ENCODE measurements at regions not wholly inside any gene's neighbourhood (a gene's known extent, or its start where the extent isn't known, plus 50 kb on each side); places are given as distances from the start of the nearest gene placed in this dataset.

DNA sequence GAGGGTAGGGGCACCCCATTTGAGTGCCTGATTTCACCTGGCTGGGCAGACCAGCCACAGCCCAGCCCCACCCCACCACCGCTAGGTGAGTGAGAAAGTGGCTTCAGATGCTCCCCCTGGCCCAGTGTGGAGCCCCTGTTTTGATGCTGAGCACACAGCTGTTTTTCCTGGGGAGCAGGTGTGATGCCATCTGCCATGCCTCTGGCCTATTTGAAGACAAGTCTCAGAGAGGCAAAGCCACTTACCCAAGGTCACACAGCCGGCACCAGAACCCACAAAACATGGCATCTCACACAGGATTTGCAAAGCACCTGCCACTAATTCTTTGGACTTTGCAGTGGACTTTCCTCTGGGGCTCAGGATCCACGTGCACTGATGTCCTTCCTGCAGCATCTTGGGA lies 131.3 kb downstream of the INHBB start:
- Histone ChIP-seq H3K9me3 (no peaks in the 10 kb centered on the region), H3K27me3 (replicated peaks; ENCODE audit: insufficient read depth) (no peaks in the 10 kb centered on the region), H3K4me3 (no peak overlapping the region), H3K4me1 (replicated peaks) (peaks cover 7% of the 10 kb centered on the region), H3K36me3 (no peaks in the 10 kb centered on the region), H3K27ac (no peak overlapping the region)
- TF ChIP-seq, protein P1, sequence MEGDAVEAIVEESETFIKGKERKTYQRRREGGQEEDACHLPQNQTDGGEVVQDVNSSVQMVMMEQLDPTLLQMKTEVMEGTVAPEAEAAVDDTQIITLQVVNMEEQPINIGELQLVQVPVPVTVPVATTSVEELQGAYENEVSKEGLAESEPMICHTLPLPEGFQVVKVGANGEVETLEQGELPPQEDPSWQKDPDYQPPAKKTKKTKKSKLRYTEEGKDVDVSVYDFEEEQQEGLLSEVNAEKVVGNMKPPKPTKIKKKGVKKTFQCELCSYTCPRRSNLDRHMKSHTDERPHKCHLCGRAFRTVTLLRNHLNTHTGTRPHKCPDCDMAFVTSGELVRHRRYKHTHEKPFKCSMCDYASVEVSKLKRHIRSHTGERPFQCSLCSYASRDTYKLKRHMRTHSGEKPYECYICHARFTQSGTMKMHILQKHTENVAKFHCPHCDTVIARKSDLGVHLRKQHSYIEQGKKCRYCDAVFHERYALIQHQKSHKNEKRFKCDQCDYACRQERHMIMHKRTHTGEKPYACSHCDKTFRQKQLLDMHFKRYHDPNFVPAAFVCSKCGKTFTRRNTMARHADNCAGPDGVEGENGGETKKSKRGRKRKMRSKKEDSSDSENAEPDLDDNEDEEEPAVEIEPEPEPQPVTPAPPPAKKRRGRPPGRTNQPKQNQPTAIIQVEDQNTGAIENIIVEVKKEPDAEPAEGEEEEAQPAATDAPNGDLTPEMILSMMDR (IDR thresholded peaks at IDR 0.05), result no peak
- no peak for TF ChIP-seq POLR2A (IDR thresholded peaks at IDR 0.05)
- TF ChIP-seq POLR2AphosphoS5 (IDR thresholded peaks at IDR 0.05), result no peak
- 93% methylated on average over 3 of the region's 3 CpGs for WGBS
- intact Hi-C loops (cut with DNase I), result no loop called here
- DNase-seq (ENCODE audit: low spot score), result no peak

DNA sequence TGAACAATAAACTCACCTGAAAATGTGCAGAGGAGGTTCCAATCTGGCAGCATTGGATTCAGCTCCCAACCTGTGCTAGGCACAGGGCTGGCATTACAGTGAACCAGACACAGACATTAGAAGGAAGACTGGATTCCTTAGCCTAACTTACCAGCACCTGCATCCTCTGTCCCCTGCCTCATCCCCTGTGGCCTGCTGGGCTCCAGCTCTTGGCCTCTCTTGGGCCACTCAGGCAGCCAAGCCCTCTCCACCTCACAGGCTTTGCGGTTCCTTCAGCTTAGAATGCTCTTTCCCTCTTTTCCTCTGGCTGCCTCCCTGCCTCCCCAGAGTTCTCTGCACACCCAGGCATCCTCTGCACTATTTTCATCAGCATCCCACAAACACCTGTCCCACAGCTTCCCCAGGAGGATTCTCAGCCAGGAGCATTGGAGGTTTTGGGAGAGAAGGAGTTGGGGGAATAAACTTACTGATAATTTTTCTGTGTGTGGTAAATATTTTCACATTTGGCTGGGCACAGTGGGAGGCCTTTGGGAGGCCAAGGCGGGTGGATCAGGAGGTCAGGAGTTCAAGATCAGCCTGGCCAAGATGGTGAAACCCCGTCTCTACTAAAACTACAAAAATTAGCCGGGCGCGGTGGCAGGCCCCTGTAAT lies 132.0 kb downstream of the INHBB start:
- TF ChIP-seq POLR2AphosphoS5 (IDR thresholded peaks at IDR 0.05), result no peak
- TF ChIP-seq, protein P1 (IDR thresholded peaks at IDR 0.05), result no peak
- no peak for TF ChIP-seq POLR2A (IDR thresholded peaks at IDR 0.05)
- H3K4me1 ChIP-seq (replicated peaks), result peaks cover 7% of the 10 kb centered on the region
- H3K27ac ChIP-seq, result no peak overlapping the region
- WGBS, result 98% methylated on average over 6 of the region's 6 CpGs
- DNase-seq (ENCODE audit: low spot score), result no peak
- H3K4me3 ChIP-seq, result no peak overlapping the region
- H3K9me3 ChIP-seq, result no peaks in the 10 kb centered on the region
- intact Hi-C loops (cut with DNase I), result no loop called here
- no peaks in the 10 kb centered on the region for H3K36me3 ChIP-seq
- no peaks in the 10 kb centered on the region for H3K27me3 ChIP-seq (replicated peaks; ENCODE audit: insufficient read depth)

DNA sequence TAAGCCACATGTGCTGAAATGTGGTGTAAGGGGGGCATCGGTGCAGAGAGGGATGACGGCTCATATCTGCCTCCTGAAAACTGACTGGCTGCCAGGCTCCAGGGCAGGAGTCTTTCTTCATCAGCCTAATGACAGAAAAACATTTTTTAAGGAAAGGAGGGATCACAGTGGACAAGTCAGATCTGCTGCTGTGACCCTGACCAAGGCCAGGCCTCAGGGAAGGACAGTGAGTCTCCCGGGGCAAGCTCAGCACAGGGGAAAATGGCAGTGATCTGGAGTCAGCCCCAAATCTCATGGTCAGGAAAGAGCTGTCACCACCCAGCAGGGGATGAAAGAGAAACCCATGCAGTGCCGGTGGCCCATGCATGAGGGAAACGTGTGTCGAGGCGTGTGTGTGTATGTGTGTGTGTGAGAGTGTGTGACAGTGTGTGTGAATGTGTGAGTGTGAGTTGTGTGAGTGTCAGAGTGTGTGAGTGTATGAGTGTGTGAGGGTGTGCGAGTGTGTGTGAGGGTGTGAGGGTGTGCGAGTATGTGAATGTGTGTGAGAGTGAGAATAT lies 134.5 kb downstream of the INHBB start:
- DNase-seq (ENCODE audit: low spot score), result no peak
- 74% methylated on average over 9 of the region's 9 CpGs for WGBS
- H3K36me3 ChIP-seq, result no peaks in the 10 kb centered on the region

DNA sequence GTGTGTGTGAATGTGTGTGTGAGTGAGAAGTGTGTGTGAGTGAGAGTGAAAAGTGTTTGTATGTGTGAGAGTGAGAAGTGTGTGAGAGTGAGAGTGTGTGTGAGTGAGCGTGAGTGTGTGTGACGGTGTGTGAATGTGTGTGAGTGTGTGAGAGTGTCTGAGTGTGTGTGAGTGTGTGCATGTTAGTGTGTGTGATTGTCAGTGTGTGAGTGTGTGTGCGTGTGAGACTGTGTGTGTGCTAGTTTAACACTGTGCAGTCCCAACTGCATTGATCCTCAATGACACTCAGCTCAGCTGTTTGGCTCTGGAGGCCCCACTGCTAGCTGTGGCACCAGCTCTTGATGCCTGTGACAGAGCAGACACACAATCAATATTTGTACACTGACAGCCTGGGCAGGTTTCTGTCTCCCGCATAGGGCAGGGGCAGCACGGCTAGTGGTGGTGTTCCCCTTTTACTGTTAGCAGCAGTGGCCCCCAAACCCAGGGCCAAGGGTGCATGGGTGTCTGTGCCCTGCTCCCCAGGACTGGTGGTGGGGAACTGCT lies 135.0 kb downstream of the INHBB start:
- H3K4me3 ChIP-seq, result no peak overlapping the region
- 72% methylated on average over 5 of the region's 5 CpGs for WGBS
- no peaks in the 10 kb centered on the region for H3K4me1 ChIP-seq (replicated peaks)
- no peaks in the 10 kb centered on the region for H3K27me3 ChIP-seq (replicated peaks; ENCODE audit: insufficient read depth)
- intact Hi-C loops (cut with DNase I), result no loop called here
- DNase-seq (ENCODE audit: low spot score), result peak; percentile 67
- no peaks in the 10 kb centered on the region for H3K9me3 ChIP-seq
- no peak for TF ChIP-seq POLR2A (IDR thresholded peaks at IDR 0.05)
- TF ChIP-seq POLR2AphosphoS5 (IDR thresholded peaks at IDR 0.05), result peak; percentile 39
- TF ChIP-seq, protein P1 (IDR thresholded peaks at IDR 0.05), result no peak
- no peaks in the 10 kb centered on the region for H3K36me3 ChIP-seq
- H3K27ac ChIP-seq, result peak overlapping the region; percentile 75

More for the DNA sequence above, 134.5 kb downstream of the INHBB start:
- no peaks in the 10 kb centered on the region for H3K27me3 ChIP-seq (replicated peaks; ENCODE audit: insufficient read depth)
- no peak overlapping the region for H3K4me3 ChIP-seq
- peak overlapping the region; percentile 13 to 75 for H3K27ac ChIP-seq
- no peaks in the 10 kb centered on the region for H3K9me3 ChIP-seq
- intact Hi-C loops (cut with DNase I), result no loop called here
- H3K4me1 ChIP-seq (replicated peaks), result no peaks in the 10 kb centered on the region
- no peak for TF ChIP-seq POLR2A (IDR thresholded peaks at IDR 0.05)
- TF ChIP-seq, protein P1 (IDR thresholded peaks at IDR 0.05), result no peak
- TF ChIP-seq POLR2AphosphoS5 (IDR thresholded peaks at IDR 0.05), result no peak
